Ureter (tissue), 1 donor: ENCODE measurements at regions not wholly inside any gene's neighbourhood (a gene's known extent, or its start where the extent isn't known, plus 50 kb on each side); places are given as distances from the start of the nearest gene placed in this dataset.

Experiments
- DNase-seq: peaks from one replicate; pipeline ENCODE4 v3.0.0-alpha.2; 2020; ENCODE audit warnings: low spot score
- donor health status: DM: yes; HTN: yes; CAD: no.

DNA sequence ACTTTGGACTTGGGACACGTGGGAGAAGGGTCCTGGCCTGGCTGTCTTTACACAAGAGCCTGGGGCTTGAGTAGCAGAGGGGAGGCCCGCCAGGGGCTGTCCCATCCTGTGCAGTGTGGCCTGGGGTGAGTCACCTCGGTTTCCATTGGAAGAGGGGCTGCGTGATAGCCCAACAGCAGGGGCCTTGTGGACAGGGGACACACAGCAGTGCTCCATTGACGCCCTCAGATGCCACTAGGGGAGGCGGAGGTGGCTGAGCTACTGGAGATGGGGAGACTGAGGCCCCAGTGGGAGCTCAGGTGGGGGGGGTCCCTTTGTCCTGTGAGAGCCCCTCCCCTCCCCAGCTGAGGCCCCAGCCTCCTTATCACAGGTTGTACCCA is 50.0 kb upstream of the RNU6ATAC start:
- DNase-seq: no peak

DNA sequence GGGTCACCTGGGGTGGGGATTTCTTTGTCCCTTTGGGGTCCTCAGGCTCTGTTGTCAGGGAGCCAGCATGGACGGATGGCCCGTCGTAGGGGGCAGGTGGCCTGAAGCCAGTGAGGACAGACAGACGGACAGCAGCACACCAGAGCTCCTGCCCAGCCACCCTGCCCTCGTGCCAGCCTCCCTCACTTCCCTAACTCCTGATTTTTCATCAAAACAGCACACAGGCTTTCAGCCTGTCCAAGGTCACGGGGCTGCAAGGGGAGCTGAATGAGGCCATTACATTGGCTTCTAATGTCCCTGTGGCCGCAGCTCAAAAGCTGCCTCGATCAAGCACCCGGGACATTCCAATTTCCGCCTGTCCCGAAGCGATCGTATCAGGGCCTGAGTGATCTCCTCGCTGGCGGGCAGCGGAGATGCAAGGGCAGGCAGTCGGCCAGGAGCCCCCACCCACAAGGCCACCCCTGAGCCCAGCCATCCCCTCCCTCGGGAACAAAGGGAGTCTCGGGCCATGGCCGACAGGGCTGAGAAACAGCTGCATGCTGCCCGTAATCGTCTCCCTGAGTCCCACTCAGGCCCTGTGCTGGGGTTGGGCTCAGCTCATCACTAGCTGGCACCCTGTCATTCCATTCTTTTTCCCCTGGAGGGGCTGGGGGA is 50.5 kb upstream of the RNU6ATAC start:
- DNase-seq: no peak

- no peak for DNase-seq
Observed at GRCh38 chr9:134215420-134215698, 51.0 kb upstream of the RNU6ATAC start.

DNA sequence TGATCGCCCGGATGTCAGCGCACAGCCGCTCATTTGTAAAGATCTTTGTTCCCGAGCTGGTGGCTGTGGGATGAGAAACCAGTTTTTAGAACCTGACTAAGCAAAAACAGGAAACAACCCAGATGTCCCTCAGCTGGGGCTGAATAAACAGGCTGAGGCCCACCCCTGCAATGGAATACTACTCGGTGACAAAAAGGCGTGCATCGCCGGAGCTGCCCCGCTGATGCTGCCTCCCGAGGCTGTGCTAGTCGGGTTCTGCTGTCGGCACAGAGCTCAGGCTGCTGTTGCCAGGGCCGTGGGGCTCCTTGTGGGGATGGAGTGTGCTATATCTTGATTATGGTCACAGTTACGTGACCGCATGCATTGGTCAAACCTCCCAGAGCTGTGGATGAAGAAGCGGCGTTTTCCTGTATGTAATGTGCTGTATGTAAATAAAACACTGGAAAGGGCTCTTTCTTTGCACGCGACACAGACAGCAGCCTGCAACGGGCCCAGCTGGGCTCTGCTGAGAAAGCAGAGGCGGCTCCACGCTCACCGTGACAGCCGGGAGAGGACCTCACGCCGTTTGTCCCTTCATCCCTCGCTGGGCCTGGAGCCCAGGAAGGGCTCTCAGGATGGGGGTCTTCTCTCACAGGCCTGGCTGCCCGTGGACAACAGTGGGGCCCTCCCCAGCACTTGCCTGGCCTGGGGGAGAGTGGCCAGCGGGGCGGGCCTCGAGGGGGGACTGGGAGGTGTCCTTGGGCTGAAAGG is 51.5 kb upstream of the RNU6ATAC start:
- DNase-seq: no peak

DNA sequence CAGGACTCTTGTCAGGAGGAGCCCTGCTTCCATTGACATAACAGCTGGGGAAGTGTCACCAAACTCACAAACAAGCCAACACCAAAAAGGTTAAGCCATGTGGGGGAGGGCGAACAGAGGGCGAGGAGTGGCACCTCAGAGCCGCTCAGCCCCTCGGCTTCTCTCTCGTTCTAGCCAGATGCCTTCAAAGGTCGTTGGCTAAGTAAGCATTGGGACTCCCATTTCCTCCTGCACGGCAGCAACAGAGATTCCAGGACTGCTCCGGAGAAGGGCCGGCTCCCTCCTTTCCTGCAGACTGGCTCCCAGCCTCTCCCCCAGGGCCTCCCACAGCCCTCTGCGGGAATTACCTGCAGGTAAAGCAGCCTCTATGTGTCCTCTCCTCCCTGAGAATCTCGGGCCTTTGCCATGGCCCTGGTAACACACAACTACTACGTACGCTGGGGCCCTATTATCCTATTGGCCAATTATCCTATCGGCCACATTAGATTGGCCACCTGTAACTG is 52.1 kb upstream of the RNU6ATAC start:
- no peak for DNase-seq

DNA sequence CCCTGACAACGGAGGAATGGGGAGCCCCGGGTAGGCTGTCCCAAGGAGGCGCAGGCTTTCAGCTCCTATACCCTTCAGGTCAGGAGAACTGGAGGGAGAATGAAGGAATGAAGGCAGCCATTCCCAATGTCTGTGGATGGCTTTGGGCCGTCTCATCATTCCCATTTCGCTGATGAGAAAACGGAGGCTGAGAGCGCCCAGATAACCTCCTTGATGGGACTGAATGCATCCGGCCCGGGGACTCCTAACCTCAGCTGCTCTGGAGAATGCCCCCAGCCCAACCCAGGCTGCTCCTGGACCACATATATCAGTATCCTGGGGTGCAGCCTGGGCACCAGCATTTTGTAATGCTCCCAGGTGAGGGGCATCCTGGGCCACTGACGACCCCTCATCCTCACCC is 52.6 kb upstream of the RNU6ATAC start:
- no peak for DNase-seq

DNA sequence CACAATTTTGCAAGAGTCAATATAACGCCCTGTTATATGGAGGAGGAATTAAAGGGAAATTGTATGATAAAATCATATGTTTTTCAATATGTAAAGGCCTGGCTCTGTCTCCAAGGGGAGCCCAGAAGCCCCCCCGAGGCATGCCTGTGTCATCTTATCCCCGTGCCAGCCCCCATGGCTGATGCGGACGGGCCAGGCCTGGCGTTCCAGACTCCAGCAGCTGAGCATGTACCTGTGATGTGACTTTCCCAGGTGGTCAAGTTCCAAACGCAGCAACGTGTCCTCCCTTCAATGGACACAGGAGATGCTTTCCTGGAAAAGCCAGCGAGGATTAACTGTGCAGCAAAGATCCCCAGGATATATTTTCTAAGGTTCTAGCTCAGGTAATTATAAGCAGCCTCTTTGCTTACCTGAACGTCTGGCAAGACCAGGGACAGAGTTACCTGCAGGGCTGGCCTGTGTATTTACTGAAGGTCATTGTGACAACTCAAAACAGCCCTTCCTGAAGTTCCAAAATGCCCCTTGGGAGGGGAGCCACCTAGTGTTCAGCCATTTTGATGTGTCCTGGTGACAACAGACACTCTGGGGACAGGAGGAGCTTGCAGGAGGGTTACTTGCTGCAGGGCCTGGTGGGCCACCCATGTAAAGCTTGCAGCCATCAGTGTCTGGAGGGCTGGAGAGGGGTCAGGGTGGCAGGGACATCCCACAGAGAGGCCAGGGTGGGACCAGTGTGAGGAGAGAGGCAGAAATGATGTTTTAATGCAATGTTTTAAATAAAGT is 53.3 kb upstream of the RNU6ATAC start:
- DNase-seq: no peak

- no peak for DNase-seq
Observed at GRCh38 chr9:134218230-134218629, 53.9 kb upstream of the RNU6ATAC start.

GRCh38 chr9:134219646-134220060 is 55.3 kb upstream of the RNU6ATAC start:
- DNase-seq: no peak

DNA sequence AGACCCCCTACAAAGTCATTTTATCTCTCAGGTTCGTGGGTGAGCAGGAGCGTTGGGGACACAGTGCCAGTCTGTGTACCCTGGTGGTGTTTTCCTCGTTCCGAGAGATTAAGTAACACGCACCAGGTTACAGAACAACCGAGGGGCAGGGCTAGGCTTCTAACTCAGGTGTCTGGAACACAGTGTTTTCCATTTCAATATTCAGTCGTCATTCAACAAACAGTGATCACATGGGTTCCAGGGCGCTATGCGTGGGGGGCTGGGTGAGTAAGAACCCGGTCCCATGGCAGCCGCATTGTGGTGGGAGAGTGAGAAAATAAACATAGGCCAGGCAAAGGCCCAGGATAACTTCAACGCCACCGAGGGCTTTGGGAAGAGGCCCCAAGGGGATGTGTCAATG is 55.9 kb upstream of the RNU6ATAC start:
- DNase-seq: no peak

GRCh38 chr9:134221273-134222017 is 57.1 kb upstream of the RNU6ATAC start:
- DNase-seq: no peak

GRCh38 chr9:134222018-134222573 is 57.7 kb upstream of the RNU6ATAC start:
- no peak for DNase-seq

DNA sequence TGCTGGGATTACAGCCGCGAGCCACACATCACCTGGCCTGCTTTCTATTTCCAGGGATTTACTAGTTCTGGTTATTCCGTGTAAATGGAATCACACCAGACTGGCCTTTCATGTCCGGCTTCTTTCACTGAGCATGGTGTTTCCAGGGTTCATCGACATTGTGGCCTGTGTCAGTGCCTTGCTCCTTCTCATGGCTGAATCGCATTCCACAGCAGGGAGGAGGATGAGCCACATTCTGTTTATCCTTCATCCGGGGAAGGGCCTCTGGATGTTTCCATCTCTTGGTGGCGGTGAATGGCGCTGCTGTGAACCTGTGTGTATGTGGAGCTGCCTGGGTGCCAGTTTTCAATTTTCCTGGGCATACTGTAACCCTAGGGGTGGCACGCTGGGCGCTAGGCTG is 58.7 kb upstream of the RNU6ATAC start:
- no peak for DNase-seq

DNA sequence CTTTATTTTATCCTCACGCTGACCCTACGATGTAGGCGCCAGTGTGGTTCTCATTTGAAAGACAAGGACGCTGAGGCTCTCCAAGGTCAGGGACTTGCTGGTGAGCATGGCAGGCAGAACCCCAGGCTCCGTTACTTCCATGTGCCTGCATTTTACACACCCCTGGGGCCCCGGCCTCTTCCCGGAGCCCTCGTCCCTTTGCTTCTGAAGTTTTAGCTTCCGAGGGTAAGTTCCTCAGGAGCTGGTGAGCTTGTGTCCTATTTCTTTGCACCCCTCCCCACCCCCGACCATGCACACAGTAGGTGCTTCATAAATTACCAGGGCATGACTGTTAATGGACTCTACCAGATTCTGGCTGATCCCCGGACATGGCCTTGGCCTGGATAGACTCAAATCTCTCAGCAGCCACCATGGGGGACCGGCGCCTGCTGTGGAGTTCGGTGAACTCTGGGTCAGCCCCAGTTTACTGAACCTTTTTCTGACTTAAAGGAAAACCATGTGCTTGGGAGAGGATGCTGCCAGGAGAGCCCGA is 59.3 kb upstream of the RNU6ATAC start:
- no peak for DNase-seq

DNA sequence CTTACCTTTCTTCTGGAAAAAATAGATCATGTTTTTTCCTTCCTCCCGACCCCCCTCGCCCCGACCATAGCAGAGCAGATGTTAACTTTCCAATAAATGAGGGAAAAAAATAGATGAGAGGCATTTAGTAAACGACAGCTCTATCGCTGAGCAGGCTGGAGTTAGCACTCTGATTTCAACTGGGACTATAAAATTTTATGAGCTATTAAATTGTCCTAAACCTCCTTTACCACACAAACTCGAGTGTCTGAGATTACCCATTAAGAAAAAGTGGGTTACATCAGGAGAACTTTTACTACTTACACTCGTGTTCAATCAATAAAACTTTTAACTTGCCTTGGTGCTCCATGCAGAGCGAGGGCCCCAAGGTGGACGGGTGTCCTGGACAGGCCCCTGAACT is 59.8 kb upstream of the RNU6ATAC start:
- no peak for DNase-seq

DNA sequence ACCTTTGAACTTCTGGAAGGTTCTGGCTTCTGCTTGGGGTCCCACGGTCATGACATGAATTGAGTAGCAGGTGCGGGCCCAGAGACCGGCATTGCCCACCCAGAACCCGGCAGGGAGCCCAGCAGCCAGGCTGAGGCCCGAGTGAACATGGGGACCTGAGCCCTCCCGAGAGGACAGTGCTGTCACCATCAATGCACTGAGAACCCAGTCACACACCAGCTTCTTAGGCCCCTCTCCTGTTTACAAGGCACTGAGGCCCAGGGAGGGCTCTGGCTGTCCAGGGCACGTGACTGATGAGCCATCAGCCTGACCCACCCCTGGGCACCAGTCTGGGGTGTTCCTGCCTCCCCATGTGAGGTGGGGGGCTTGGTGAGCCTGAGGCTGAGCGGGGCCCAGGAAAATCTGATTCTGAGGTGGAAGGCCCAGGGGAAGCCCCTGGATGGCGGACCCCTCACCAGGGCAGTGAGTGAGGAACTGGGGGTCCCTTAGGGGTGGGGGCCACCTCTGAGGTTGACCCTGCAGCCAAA is 60.3 kb upstream of the RNU6ATAC start:
- DNase-seq: no peak

- no peak for DNase-seq
Observed at GRCh38 chr9:134225186-134225585, 60.8 kb upstream of the RNU6ATAC start.

GRCh38 chr9:134225816-134226215 is 61.5 kb upstream of the RNU6ATAC start:
- no peak for DNase-seq

DNA sequence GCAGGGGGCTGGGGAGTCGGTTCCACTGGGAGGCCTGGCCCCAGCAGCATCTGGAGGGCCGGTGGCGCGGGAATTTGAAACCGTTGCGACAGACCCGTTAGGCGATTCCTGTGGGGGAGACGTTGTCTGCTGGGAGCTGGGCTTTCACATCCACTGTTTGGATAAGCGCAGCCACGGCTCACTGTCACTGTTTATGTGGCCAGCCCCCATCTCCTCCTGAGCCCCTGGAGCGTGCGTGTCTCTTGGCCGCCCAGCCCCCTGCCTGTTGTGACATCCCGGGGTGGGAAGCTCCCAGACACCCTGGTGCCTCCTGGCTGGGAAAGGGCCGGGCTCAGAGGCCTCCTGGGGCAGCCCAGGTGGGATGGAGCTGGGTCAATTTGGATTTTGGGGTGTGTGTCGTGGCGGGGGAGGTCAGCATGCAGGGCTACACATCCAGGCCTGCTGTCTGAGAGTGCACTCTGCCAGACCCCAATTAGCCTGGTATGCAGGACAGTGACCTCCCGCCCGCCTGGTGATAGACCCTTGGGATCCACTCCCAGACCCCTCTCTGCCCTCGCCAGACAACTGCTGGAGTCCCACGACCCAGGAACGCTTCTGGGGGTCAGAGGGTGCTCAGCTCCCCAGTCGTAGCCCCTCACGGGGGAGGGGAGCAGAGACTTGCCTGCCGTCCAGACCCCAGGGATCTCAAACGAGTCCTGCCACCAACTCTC is 62.0 kb upstream of the RNU6ATAC start:
- DNase-seq: peak; percentile 61
